ENCODE measurements at regions not wholly inside any gene's neighbourhood (a gene's known extent, or its start where the extent isn't known, plus 50 kb on each side); places are given as distances from the start of the nearest gene placed in this dataset.

- H3K4me1 ChIP-seq (ENCODE audit: control insufficient read depth, insufficient read depth, low read length) = no peaks in the 10 kb centered on the region
- H3K9me3 ChIP-seq (ENCODE audit: control insufficient read depth, low read length) = no peaks in the 10 kb centered on the region
- H3K27me3 ChIP-seq (ENCODE audit: control insufficient read depth, insufficient read depth, low read length, poor library complexity, severe bottlenecking) = peaks cover 24% of the 10 kb centered on the region
- no peak overlapping the region for H3K27ac ChIP-seq (ENCODE audit: low read depth, low read length)
- no peak for TF ChIP-seq CTCF (conservative IDR thresholded peaks at IDR 0.05)
- no peaks in the 10 kb centered on the region for H3K36me3 Mint-ChIP-seq (ENCODE audit: low read depth)
- H3K27me3 Mint-ChIP-seq (ENCODE audit: insufficient read depth) = peaks cover 33% of the 10 kb centered on the region
- H3K27ac Mint-ChIP-seq = no peak overlapping the region
- no peaks in the 10 kb centered on the region for H3K4me1 Mint-ChIP-seq
- no peaks in the 10 kb centered on the region for H3K9me3 Mint-ChIP-seq
- DNase-seq = no peak
- H3K36me3 ChIP-seq (ENCODE audit: control insufficient read depth, insufficient read depth, low read length) = no peaks in the 10 kb centered on the region
- no peak overlapping the region for H3K4me3 Mint-ChIP-seq
- H3K9ac ChIP-seq (ENCODE audit: extremely low read depth, low read length, poor library complexity, severe bottlenecking) = no peak overlapping the region
- H3K4me3 ChIP-seq (ENCODE audit: low read length) = no peak overlapping the region
These were observed 66.1 kb downstream of the NOG start for GRCh38 chr17:56659622-56660021.

GRCh38 chr17:56661906-56662305 lies 68.4 kb downstream of the NOG start:
- H3K9me3 ChIP-seq (ENCODE audit: control insufficient read depth, low read length) = no peaks in the 10 kb centered on the region
- Mint-ChIP-seq H3K4me1 (no peaks in the 10 kb centered on the region), H3K36me3 (ENCODE audit: low read depth) (no peaks in the 10 kb centered on the region), H3K4me3 (no peak overlapping the region), H3K27me3 (ENCODE audit: insufficient read depth) (peaks cover 28% of the 10 kb centered on the region), H3K27ac (no peak overlapping the region), H3K9me3 (no peaks in the 10 kb centered on the region)
- DNase-seq = no peak
- H3K36me3 ChIP-seq (ENCODE audit: control insufficient read depth, insufficient read depth, low read length) = no peaks in the 10 kb centered on the region
- H3K4me1 ChIP-seq (ENCODE audit: control insufficient read depth, insufficient read depth, low read length) = no peaks in the 10 kb centered on the region
- H3K4me3 ChIP-seq (ENCODE audit: low read length) = no peak overlapping the region
- no peak overlapping the region for H3K27ac ChIP-seq (ENCODE audit: low read depth, low read length)
- no peak overlapping the region for H3K9ac ChIP-seq (ENCODE audit: extremely low read depth, low read length, poor library complexity, severe bottlenecking)
- 85 to 100% methylated on average over 3 to 5 of the region's 5 CpGs for WGBS, 2 experiments (ENCODE audit: insufficient coverage in 1 of 2, insufficient read length in 1 of 2)
- no peak for TF ChIP-seq CTCF (conservative IDR thresholded peaks at IDR 0.05)
- peaks cover 9% of the 10 kb centered on the region for H3K27me3 ChIP-seq (ENCODE audit: control insufficient read depth, insufficient read depth, low read length, poor library complexity, severe bottlenecking)

- H3K9ac ChIP-seq (ENCODE audit: extremely low read depth, low read length, poor library complexity, severe bottlenecking) = no peak overlapping the region
- H3K27ac ChIP-seq (ENCODE audit: low read depth, low read length) = no peak overlapping the region
- WGBS, 2 experiments (ENCODE audit: insufficient coverage in 1 of 2, insufficient read length in 1 of 2) = 93 to 94% methylated on average over 3 to 4 of the region's 6 CpGs
These were observed 72.4 kb downstream of the NOG start for GRCh38 chr17:56665864-56666263.

More at GRCh38 chr17:56665864-56666263, 72.4 kb downstream of the NOG start:
- no peaks in the 10 kb centered on the region for H3K27me3 ChIP-seq (ENCODE audit: control insufficient read depth, insufficient read depth, low read length, poor library complexity, severe bottlenecking)
- no peak for DNase-seq
- no peaks in the 10 kb centered on the region for H3K36me3 Mint-ChIP-seq (ENCODE audit: low read depth)
- H3K4me3 Mint-ChIP-seq = no peak overlapping the region
- H3K9me3 Mint-ChIP-seq = peaks cover 2% of the 10 kb centered on the region
- no peaks in the 10 kb centered on the region for H3K36me3 ChIP-seq (ENCODE audit: control insufficient read depth, insufficient read depth, low read length)
- TF ChIP-seq CTCF (conservative IDR thresholded peaks at IDR 0.05) = no peak
- H3K4me1 Mint-ChIP-seq = no peaks in the 10 kb centered on the region
- H3K9me3 ChIP-seq (ENCODE audit: control insufficient read depth, low read length) = no peaks in the 10 kb centered on the region
- peaks cover 33% of the 10 kb centered on the region for H3K27me3 Mint-ChIP-seq (ENCODE audit: insufficient read depth)
- H3K4me1 ChIP-seq (ENCODE audit: control insufficient read depth, insufficient read depth, low read length) = no peaks in the 10 kb centered on the region
- peak overlapping the region; percentile 35 for H3K27ac Mint-ChIP-seq
- H3K4me3 ChIP-seq (ENCODE audit: low read length) = no peak overlapping the region
